ENCODE measurements at regions not wholly inside any gene's neighbourhood (a gene's known extent, or its start where the extent isn't known, plus 50 kb on each side); places are given as distances from the start of the nearest gene placed in this dataset.
"Not testable (repeated sequence)": the region's sequence is repeated elsewhere in the genome, so short reads cannot be mapped to it uniquely, and the experiment has no call there.

- Mint-ChIP-seq H3K36me3 (no peaks in the 10 kb centered on the region), H3K27me3 (no peaks in the 10 kb centered on the region), H3K27ac (no peak overlapping the region), H3K4me1 (no peaks in the 10 kb centered on the region), H3K9me3 (peaks cover 0 to 2% of the 10 kb centered on the region in 2 donors), H3K4me3 (no peak overlapping the region)
- DNase-seq (no peak), ATAC-seq (replicated peaks) (no peak)
Measured at GRCh38 chr4:170414360-170414759, 324.6 kb upstream of the AADAT start.

GRCh38 chr4:170413951-170414350 lies 324.2 kb upstream of the AADAT start:
- no peak for DNase-seq
- ATAC-seq (replicated peaks): no peak
- Mint-ChIP-seq H3K4me3 (no peak overlapping the region), H3K27ac (no peak overlapping the region), H3K36me3 (no peaks in the 10 kb centered on the region), H3K9me3 (peaks cover 0 to 2% of the 10 kb centered on the region in 2 donors), H3K27me3 (no peaks in the 10 kb centered on the region), H3K4me1 (no peaks in the 10 kb centered on the region)

GRCh38 chr4:170400361-170400760 lies 310.6 kb upstream of the AADAT start:
- DNase-seq (no peak), ATAC-seq (replicated peaks) (no peak)
- H3K27ac Mint-ChIP-seq: no peak overlapping the region
- no peaks in the 10 kb centered on the region for H3K27me3 Mint-ChIP-seq
- no peaks in the 10 kb centered on the region for H3K36me3 Mint-ChIP-seq
- H3K9me3 Mint-ChIP-seq: peaks cover 3 to 11% of the 10 kb centered on the region in 2 donors
- no peak overlapping the region for H3K4me3 Mint-ChIP-seq
- H3K4me1 Mint-ChIP-seq: no peaks in the 10 kb centered on the region

GRCh38 chr4:170399581-170400293 lies 310.0 kb upstream of the AADAT start:
- Mint-ChIP-seq H3K9me3 (peaks cover 3 to 11% of the 10 kb centered on the region in 2 donors), H3K4me1 (no peaks in the 10 kb centered on the region), H3K27ac (no peak overlapping the region), H3K27me3 (no peaks in the 10 kb centered on the region), H3K36me3 (no peaks in the 10 kb centered on the region), H3K4me3 (no peak overlapping the region)
- no peak for ATAC-seq (replicated peaks)
- no peak for DNase-seq

GRCh38 chr4:170398218-170398617 lies 308.5 kb upstream of the AADAT start:
- Mint-ChIP-seq H3K4me3 (no peak overlapping the region), H3K9me3 (peaks cover 1 to 7% of the 10 kb centered on the region in 2 donors), H3K27ac (no peak overlapping the region), H3K36me3 (no peaks in the 10 kb centered on the region), H3K27me3 (no peaks in the 10 kb centered on the region), H3K4me1 (no peaks in the 10 kb centered on the region)
- no peak for DNase-seq
- no peak for ATAC-seq (replicated peaks)

- no peaks in the 10 kb centered on the region for H3K9me3 Mint-ChIP-seq
Measured at GRCh38 chr4:170395773-170396172, 306.0 kb upstream of the AADAT start.

GRCh38 chr4:170391066-170391740 lies 301.4 kb upstream of the AADAT start:
- ATAC-seq (replicated peaks): no peak
- Mint-ChIP-seq H3K4me1 (no peaks in the 10 kb centered on the region), H3K27ac (no peak overlapping the region), H3K27me3 (no peaks in the 10 kb centered on the region), H3K9me3 (no peaks in the 10 kb centered on the region), H3K36me3 (no peaks in the 10 kb centered on the region), H3K4me3 (no peak overlapping the region)
- no peak for DNase-seq

More at GRCh38 chr4:170395773-170396172, 306.0 kb upstream of the AADAT start:
- DNase-seq: no peak
- Mint-ChIP-seq H3K36me3 (no peaks in the 10 kb centered on the region), H3K4me1 (no peaks in the 10 kb centered on the region), H3K4me3 (no peak overlapping the region), H3K27me3 (no peaks in the 10 kb centered on the region), H3K27ac (no peak overlapping the region)
- no peak for ATAC-seq (replicated peaks)

GRCh38 chr4:170389411-170389810 lies 299.7 kb upstream of the AADAT start:
- no peak for DNase-seq
- Mint-ChIP-seq H3K4me1 (no peaks in the 10 kb centered on the region), H3K4me3 (no peak overlapping the region), H3K9me3 (peaks cover 0 to 7% of the 10 kb centered on the region in 2 donors), H3K36me3 (no peaks in the 10 kb centered on the region), H3K27me3 (no peaks in the 10 kb centered on the region), H3K27ac (no peak overlapping the region)
- no peak for ATAC-seq (replicated peaks)

- Mint-ChIP-seq H3K36me3 (no peaks in the 10 kb centered on the region), H3K4me3 (no peak overlapping the region), H3K27me3 (no peaks in the 10 kb centered on the region), H3K4me1 (no peaks in the 10 kb centered on the region), H3K9me3 (peaks cover 3 to 7% of the 10 kb centered on the region in 2 donors), H3K27ac (no peak overlapping the region)
- DNase-seq (no peak), ATAC-seq (replicated peaks) (no peak)
Measured at GRCh38 chr4:170388255-170388654, 298.5 kb upstream of the AADAT start.

- DNase-seq (no peak), ATAC-seq (replicated peaks) (no peak)
- Mint-ChIP-seq H3K27ac (no peak overlapping the region), H3K36me3 (no peaks in the 10 kb centered on the region), H3K4me3 (no peak overlapping the region), H3K4me1 (no peaks in the 10 kb centered on the region), H3K27me3 (no peaks in the 10 kb centered on the region), H3K9me3 (peaks cover 6 to 7% of the 10 kb centered on the region in 2 donors)
Measured at GRCh38 chr4:170386971-170387370, 297.2 kb upstream of the AADAT start.

GRCh38 chr4:170386511-170386910 lies 296.8 kb upstream of the AADAT start:
- H3K27me3 Mint-ChIP-seq: no peaks in the 10 kb centered on the region
- ATAC-seq (replicated peaks) (no peak), DNase-seq (no peak)
- peaks cover 7 to 9% of the 10 kb centered on the region in 2 donors for H3K9me3 Mint-ChIP-seq
- H3K4me3 Mint-ChIP-seq: no peak overlapping the region
- H3K27ac Mint-ChIP-seq: no peak overlapping the region
- no peaks in the 10 kb centered on the region for H3K36me3 Mint-ChIP-seq
- H3K4me1 Mint-ChIP-seq: no peaks in the 10 kb centered on the region

- peaks cover 8% of the 10 kb centered on the region in 2 donors for H3K9me3 Mint-ChIP-seq
- no peaks in the 10 kb centered on the region for H3K27me3 Mint-ChIP-seq
- no peak overlapping the region for H3K27ac Mint-ChIP-seq
- H3K4me1 Mint-ChIP-seq: no peaks in the 10 kb centered on the region
- DNase-seq (peak; percentile 7), ATAC-seq (replicated peaks) (peak; percentile 73 to 85)
- H3K36me3 Mint-ChIP-seq: no peaks in the 10 kb centered on the region
- no peak overlapping the region for H3K4me3 Mint-ChIP-seq
Measured at GRCh38 chr4:170374770-170375169, 285.0 kb upstream of the AADAT start.

- H3K27me3 Mint-ChIP-seq: no peaks in the 10 kb centered on the region
- H3K4me3 Mint-ChIP-seq: no peak overlapping the region
- H3K4me1 Mint-ChIP-seq: no peaks in the 10 kb centered on the region
- DNase-seq (no peak), ATAC-seq (replicated peaks) (no peak)
- H3K27ac Mint-ChIP-seq: no peak overlapping the region
- peaks cover 0 to 2% of the 10 kb centered on the region in 2 donors for H3K9me3 Mint-ChIP-seq
- H3K36me3 Mint-ChIP-seq: no peaks in the 10 kb centered on the region
Measured at GRCh38 chr4:170348945-170349344, 259.2 kb upstream of the AADAT start.

- not testable (repeated sequence) for H3K27me3 Mint-ChIP-seq; H3K4me3 Mint-ChIP-seq; H3K27ac Mint-ChIP-seq; H3K9me3 Mint-ChIP-seq; H3K36me3 Mint-ChIP-seq; H3K4me1 Mint-ChIP-seq; ATAC-seq (replicated peaks); DNase-seq
Measured at GRCh38 chr4:170347191-170347590, 257.4 kb upstream of the AADAT start.

GRCh38 chr4:170339522-170339921 lies 249.8 kb upstream of the AADAT start:
- Mint-ChIP-seq H3K4me1 (peaks cover 0 to 4% of the 10 kb centered on the region in 2 donors), H3K27me3 (no peaks in the 10 kb centered on the region), H3K36me3 (peaks cover 0 to 2% of the 10 kb centered on the region in 2 donors), H3K27ac (no peak overlapping the region), H3K4me3 (no peak overlapping the region), H3K9me3 (peaks cover 9 to 15% of the 10 kb centered on the region in 2 donors)
- ATAC-seq (replicated peaks): no peak
- DNase-seq: peak; percentile 5

All from stimulated activated naive B cell treated with anti-CD40 and anti-IgM and Interleukin-4, amounts not matched to agents 10 μg/mL and 1 μg/mL and 100 μg/mL, for 72 hours (primary cell).